AG08395 (cell line): ENCODE measurements at regions not wholly inside any gene's neighbourhood (a gene's known extent, or its start where the extent isn't known, plus 50 kb on each side); places are given as distances from the start of the nearest gene placed in this dataset.

Experiments used
- DNase-seq: peaks from one replicate; pipeline ENCODE4 v3.0.0; 2012; ENCODE audit warnings: mixed read lengths, low spot score

DNA sequence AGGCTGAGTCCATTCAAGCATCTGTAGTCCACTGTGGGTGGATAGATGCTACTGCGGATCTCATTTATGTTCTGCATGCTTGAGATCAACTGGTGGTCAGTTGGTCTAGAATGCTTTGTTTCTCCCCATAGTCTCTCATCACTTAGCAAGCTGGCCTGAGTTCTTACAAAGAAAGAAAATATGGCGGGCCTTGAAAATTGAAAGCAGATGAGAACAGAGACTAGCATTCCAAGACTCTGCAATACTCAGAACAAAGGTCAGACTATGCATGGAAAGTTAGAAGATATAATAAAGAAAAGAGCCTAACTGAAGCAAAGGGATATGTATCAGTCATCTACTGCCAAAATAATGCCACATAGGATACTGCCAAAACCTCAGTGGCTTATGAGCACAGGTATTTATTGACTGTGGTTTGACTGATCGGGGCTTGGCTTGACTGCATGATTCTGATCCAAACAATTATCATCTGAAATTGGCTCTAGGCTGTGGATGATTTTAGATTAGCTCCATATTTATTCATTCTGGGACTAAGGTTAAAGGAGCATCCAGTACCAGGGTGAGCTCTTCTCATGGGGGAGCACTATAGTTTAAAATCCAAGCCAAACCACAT is 258.9 kb downstream of the TAF11L14 start:
- DNase-seq, result no peak

DNA sequence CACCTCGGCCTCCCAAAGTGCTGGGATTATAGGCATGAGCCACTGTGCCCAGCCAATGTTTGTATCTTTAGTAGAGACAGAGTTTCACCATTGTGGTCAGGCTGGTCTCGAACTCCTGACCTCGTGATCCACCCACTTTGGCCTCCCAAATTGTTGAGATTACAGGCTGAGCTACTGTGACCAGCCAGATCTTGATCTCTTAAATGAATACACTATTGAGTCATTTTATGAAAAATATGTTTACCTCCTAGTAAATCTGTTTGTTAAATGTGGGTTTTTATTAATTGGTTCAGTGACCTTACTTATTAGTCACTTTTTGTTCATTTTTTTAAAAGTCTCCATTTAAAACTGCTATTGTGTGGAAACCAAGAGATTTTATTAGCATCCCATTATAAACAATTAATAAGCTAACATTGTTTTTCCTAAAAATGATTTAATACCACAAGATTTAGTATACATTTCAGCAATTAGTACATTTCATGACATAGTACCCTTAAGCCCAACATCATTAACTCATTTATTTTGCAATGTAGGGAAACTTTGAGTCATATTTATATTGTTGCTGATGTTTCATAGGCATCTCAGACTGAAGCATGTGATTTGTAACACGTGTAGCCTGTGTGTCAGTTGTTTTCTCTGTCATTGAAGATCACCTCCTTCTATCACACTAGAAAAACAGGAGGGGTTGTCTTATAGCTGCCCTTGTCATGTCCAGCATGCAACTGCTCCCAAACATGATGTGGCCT is 261.2 kb downstream of the TAF11L14 start:
- no peak for DNase-seq

DNA sequence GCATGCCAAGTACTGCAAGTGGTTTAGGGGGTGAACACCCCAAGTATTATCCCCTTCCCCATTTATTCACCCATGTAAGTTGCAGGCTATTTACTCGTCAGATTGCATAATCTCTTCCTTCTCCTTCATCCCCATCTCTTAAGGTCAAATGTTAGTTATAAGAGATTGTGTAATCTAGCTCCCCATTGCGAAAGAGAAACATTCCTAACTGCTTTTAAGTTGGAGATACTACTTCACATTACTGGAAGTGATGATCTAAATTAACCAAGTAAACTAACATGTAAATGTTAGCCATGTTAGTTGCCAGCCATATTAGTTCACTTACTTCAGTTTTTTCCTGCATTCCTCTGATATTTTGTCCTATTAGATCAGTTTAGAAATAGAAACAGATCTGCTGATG is 262.3 kb downstream of the TAF11L14 start:
- DNase-seq, result no peak

GRCh38 chr5:17897776-17898175 is 263.5 kb downstream of the TAF11L14 start:
- no peak for DNase-seq

GRCh38 chr5:17898766-17899165 is 264.5 kb downstream of the TAF11L14 start:
- DNase-seq, result no peak

DNA sequence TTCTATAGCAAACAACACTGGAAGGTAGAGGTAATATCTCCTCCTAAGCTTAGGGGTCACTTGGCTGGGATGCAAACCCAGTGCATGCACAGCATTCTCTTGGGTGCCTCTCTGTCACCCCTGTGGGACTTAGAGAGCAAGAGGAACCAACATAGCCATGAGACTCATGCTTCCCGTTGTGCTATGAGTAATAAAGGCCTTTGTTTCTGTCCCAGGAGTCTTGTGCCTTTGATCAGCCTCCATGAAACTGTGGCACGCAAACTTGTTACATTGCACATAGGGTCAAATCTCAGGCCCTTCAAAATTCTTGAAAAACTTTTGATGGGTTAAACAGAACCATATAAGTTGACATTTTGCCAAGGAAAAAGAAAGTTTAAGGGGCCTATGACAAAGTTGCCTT is 272.8 kb downstream of the TAF11L14 start:
- no peak for DNase-seq

DNA sequence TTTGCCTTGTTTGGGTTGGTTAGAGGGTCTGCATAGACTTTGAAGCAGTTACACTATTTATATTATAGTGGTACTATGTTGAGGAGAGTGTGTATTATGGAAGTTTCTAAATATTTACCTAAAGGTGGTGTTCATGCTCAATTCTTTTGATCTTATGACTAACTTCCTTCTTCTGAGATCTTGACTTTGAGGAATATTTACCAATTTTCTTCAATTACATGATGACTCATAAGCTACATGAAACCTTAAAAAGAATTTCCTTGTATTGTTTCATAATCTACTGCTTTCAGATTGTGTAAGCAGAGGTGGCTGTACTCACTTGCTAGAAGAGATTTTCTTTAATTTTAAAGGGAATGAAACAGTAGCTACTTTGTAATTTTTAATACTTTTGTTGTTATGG is 276.1 kb downstream of the TAF11L14 start:
- DNase-seq, result no peak

GRCh38 chr5:17912794-17913193 is 278.5 kb downstream of the TAF11L14 start:
- no peak for DNase-seq

DNA sequence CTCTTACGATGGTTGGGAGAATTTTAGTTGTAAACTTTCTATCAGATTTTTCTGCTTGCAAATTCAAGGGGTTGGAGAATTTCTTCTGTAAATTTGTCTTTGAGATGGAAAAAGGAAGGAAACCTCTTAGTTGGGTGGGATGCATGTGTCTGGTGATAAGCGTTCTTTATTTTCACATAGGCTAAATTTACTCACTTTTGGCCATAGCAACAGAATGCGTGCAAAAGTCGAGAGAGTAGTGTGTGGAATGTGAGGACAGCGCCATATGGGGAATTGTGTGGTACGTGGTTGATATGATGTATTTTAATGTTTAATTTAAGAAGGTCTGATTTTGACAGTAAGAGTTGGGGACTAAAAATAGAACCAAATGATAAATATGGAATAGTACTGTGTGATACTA is 282.2 kb downstream of the TAF11L14 start:
- no peak for DNase-seq

GRCh38 chr5:17917465-17917864 is 283.2 kb downstream of the TAF11L14 start:
- no peak for DNase-seq

DNA sequence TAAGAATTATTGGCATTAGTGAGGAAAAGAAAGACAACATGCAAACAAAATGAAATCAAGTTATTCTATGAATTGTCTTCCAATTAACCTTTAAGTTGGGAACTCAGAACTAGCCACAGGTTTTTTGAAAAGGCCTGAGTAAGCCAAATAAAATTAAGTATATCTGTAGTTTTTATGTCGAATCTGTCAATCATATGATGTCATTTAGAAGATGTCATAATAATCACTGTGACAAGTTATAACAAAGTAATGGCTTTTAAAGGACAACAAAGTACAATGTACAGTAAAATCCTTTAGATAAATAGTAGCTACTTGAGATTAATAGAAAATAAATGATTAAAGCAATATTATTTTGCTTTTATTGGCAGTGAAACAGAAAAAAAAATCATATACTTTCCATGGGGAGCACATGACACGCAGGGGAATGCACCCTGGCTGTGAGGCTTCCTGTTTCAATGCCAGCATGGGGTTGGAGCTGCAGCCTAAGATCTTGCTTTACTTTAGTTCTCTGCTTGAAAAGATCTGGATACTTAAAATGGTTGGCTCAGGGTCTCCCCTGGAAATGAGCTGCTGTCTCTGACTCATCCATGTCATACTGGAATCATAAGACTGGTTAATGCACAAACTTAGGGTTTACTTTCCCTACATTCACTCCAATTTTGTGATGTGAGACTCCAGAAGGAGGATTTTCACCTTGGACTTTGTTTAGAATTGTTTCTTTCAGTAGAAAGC is 284.3 kb downstream of the TAF11L14 start:
- no peak for DNase-seq

- DNase-seq, result no peak
Measured at GRCh38 chr5:17925276-17925675, 291.0 kb downstream of the TAF11L14 start.

- no peak for DNase-seq
Measured at GRCh38 chr5:17928581-17928981, 294.3 kb downstream of the TAF11L14 start.

- DNase-seq, result no peak
Measured at GRCh38 chr5:17929171-17929570, 294.9 kb downstream of the TAF11L14 start.

- no peak for DNase-seq
Measured at GRCh38 chr5:17930346-17930745, 296.1 kb downstream of the TAF11L14 start.

DNA sequence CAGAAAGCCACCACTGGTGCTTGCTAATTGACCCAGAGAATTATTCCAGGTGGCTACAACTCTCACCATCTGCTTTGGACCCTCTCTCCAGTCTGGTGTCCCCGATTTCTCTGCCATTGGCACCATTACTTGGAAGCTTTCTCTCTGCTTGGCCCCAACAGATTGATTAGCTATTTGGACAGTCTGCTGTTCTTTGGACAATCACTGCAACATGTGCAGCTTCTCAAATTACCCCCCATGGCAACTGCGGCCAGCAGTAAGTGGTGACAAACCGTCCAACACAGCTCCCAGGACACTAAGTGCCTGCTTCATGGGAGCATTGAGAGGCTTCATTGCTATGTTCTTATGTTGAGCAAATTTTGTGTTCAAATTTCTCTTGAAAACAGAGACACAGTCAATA is 309.8 kb downstream of the TAF11L14 start:
- DNase-seq, result no peak

DNA sequence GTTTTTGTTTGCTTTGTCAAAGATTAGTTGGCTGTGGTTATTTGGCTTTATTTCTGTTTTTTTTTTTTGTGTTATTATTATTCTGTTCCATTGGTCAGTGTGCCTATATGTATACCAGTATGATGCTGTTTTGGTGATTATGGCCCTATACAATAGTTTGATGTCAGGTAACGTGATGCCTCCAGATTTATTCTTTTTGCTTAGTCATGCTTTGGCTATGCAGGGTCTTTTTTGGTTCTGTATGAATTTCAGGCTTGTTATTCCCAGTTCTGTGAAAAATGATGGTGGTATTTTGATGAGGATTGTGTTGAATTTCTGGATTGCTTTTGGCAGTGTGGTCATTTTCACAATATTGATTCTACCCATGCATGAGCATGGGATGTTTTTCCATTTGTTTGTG is 312.8 kb downstream of the TAF11L14 start:
- DNase-seq, result no peak

DNA sequence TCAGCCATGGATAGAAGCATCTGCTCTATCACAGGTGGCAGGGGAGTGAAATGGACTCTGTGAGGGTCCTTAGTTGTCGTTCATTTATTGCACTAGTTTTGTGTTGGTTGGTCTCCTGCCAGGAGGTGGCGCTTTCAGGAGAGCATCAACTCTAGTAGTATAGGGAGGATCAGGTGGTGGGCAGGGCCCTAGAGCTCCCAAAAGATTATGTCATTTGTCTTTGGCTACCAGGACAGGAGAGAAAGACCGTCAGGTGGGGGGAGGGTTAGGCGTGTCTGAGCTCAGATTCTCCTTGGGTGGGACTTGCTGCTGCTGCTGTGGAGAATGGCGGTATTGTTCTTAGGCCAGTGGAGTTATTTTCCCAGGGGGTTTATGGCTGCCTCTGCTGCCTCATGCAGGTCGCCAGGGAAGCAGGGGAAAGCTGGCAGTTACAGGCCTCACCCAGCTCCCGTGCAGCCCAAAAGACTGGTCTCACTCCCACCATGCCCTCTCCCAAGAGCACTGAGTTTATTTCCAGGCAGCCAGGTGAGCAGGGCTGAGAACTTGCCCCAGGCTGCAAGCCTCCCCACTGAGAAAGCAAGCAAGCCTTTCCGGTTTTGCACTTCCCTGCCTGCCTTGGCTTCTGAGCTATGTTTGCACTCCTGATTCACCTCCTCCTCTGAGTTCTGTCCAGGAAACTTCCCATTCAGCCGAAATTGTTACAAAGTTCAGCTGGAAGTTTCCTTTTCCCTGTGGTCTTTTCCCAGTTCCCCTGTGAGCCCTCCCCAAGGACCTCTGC is 317.3 kb downstream of the TAF11L14 start:
- no peak for DNase-seq

DNA sequence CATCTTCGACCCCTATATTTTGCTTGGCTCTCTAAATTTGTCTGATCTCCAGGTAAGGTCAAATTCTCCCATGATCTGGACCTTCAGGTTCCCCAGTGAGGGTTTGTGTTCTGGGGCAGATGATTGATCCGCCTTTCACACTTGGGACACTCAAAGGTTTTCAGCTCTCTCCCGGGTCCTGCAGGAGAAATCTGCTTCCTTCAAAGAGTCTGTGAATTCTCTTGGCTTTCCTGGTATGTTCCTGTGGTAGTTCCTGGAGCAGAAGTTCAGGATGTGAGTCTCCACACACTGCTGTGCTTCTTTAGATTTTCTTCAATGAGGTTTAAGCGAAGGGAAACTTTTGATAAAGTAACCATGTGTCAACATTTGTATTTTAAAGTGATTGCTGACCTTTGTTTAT is 318.0 kb downstream of the TAF11L14 start:
- no peak for DNase-seq

DNA sequence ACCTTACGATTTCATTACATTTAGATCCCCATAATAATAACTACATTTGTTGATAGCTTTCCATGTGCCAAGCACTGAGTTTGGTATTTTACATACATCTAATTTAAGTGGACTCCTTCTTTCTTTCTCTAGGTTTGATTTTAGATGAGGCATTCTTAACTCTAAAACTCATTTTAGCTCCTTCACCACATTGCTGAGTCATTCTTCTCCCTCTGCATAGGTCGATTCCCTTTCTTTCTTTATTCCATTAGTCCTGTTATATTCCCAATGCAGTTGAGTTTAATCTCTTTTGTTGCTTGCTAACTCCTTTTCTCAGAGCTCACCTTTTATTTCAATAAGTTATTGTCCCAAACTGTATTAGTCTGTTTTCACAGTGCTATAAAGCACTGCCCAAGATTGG is 329.8 kb downstream of the TAF11L14 start:
- DNase-seq, result no peak

- DNase-seq, result no peak
Measured at GRCh38 chr5:17966640-17967402, 332.6 kb downstream of the TAF11L14 start.

DNA sequence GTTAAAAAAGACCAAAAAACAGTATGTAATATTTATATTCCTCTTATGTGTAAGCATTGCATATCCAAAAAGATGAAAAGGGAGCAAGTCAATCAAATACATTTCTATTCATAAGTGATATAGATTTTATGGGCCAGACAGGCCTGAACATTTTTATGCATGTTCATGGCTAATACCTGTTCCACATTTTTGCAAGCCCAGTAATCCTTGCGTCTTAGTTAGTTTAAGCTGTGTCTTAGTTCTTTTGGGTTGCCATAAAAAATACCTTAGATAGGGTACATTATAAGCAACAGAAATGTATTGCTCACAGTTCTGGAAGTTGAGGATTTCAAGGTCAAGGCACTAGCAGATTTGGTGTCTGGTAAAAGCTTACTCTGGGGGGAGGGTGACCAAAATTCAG is 342.1 kb downstream of the TAF11L14 start:
- no peak for DNase-seq
